ENCODE measurements at regions not wholly inside any gene's neighbourhood (a gene's known extent, or its start where the extent isn't known, plus 50 kb on each side); places are given as distances from the start of the nearest gene placed in this dataset.
A peak's percentile ranks its signal among the peaks of the same experiment; 100 is the strongest.

DNA sequence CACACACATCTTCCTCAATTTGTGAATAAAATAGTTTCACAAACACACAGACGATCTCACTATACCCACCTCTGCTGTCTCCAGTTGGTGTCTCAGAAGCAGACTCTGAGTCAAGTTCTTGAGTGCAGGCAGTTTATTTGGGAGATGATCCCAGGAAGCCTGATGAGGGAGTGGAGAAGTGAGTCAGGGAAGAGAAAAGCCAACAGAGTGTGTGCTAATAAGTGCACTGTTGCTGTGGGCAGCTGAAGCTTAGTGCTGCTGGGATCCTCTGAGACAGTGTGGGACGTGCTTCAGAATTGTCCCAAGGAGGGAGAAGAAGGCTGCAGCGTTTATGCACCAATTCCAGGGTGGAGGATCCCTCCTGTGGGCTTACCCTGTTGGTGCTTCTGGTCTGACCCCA is 423.2 kb upstream of the C16orf82 start:
- no peak overlapping the region for H3K4me3 Mint-ChIP-seq
- TF ChIP-seq CTCF (IDR thresholded peaks at IDR 0.05; ENCODE audit: unreplicated experiment in 3 of 3) = no peak
- no peak overlapping the region for H3K27ac Mint-ChIP-seq
- H3K4me1 Mint-ChIP-seq = no peaks in the 10 kb centered on the region
- H3K27me3 Mint-ChIP-seq (ENCODE audit: low read depth) = peaks cover 8% of the 10 kb centered on the region
- no peaks in the 10 kb centered on the region for H3K9me3 Mint-ChIP-seq
- no peaks in the 10 kb centered on the region for H3K36me3 Mint-ChIP-seq (ENCODE audit: low read depth)

DNA sequence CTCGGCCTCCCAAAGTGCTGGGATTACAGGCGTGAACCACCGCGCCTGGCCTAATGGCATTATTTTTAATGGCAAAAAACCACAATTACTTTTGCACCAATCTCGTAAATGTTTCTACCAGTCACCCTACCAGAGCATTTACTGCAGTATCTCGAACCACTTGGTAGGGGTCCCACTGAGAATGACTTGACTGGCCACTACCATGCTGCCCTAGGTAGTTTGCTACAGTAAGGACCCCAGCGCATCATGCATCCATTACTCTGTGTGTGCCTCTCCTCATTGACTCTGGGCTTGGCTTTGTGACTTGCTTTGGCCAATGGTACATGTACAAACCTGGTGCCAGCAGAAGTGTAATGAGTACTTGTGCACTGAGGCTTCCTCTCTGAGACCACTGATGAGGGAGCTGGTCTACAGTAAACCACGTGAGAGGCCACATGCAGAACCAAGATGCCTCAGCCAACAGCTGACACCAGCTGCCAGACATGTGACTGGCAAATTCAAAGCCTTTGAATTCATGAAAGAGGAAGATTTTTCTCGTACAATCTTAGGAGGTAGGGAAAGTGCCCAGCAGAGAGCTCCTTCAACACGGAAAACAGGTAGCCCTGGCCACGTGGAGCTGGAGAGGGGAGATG is 421.7 kb upstream of the C16orf82 start:
- Mint-ChIP-seq H3K9me3 (no peaks in the 10 kb centered on the region), H3K36me3 (ENCODE audit: low read depth) (no peaks in the 10 kb centered on the region), H3K4me1 (no peaks in the 10 kb centered on the region), H3K27me3 (ENCODE audit: low read depth) (peaks cover 8% of the 10 kb centered on the region), H3K27ac (no peak overlapping the region), H3K4me3 (no peak overlapping the region)
- TF ChIP-seq CTCF (IDR thresholded peaks at IDR 0.05; ENCODE audit: unreplicated experiment in 3 of 3) = no peak

- peak in 2 of 3 experiments; percentile 31 to 38 for TF ChIP-seq CTCF (IDR thresholded peaks at IDR 0.05; ENCODE audit: unreplicated experiment in 3 of 3)
- Mint-ChIP-seq H3K36me3 (ENCODE audit: low read depth) (no peaks in the 10 kb centered on the region), H3K27ac (no peak overlapping the region), H3K9me3 (no peaks in the 10 kb centered on the region), H3K27me3 (ENCODE audit: low read depth) (peaks cover 8% of the 10 kb centered on the region), H3K4me1 (no peaks in the 10 kb centered on the region), H3K4me3 (no peak overlapping the region)
Measured at GRCh38 chr16:26645614-26646013, 421.1 kb upstream of the C16orf82 start.

DNA sequence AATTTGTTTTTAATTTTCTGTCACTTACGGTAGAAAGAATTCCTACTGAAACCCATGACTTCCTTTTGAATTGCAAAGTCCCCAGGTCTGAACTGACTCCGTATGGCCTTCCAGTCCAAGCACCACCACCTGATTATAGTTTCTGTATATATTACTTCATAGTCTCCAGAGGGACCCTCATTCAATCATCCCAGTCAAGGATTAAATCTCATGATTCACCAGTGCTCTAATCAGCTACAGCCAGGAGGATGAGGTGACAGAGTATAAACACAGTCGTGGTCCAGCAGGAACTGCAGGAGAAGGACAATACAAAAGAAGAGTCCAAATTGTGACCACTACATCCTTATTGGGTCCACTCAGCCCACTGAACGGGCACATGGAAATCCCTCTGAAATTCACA is 418.9 kb upstream of the C16orf82 start:
- Mint-ChIP-seq H3K9me3 (no peaks in the 10 kb centered on the region), H3K4me3 (no peak overlapping the region), H3K4me1 (no peaks in the 10 kb centered on the region), H3K36me3 (ENCODE audit: low read depth) (no peaks in the 10 kb centered on the region), H3K27ac (no peak overlapping the region), H3K27me3 (ENCODE audit: low read depth) (peaks cover 15% of the 10 kb centered on the region)
- no peak for TF ChIP-seq CTCF (IDR thresholded peaks at IDR 0.05; ENCODE audit: unreplicated experiment in 3 of 3)

DNA sequence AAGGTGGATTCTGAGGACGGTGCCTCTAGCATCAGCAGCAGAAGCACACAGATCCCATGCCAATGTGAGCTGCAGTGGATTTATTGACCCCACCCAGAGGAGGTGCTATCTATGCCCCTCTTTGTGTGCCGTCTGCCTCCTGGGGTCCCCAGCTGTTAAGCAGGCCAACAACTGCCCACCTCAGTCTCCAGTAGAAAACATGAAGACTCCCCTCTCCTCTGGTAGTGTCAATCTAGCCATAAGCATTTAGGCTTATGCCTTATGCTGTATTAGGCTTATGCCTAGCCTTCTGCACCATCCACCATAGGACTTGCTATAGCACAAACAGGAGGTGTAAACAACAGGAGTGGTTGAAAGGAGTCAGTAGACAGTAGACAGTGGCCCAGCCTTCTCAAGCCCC is 417.9 kb upstream of the C16orf82 start:
- H3K36me3 Mint-ChIP-seq (ENCODE audit: low read depth) = no peaks in the 10 kb centered on the region
- no peaks in the 10 kb centered on the region for H3K4me1 Mint-ChIP-seq
- TF ChIP-seq CTCF (IDR thresholded peaks at IDR 0.05; ENCODE audit: unreplicated experiment in 3 of 3) = no peak
- no peak overlapping the region for H3K4me3 Mint-ChIP-seq
- no peak overlapping the region for H3K27ac Mint-ChIP-seq
- peaks cover 12% of the 10 kb centered on the region for H3K27me3 Mint-ChIP-seq (ENCODE audit: low read depth)
- no peaks in the 10 kb centered on the region for H3K9me3 Mint-ChIP-seq

DNA sequence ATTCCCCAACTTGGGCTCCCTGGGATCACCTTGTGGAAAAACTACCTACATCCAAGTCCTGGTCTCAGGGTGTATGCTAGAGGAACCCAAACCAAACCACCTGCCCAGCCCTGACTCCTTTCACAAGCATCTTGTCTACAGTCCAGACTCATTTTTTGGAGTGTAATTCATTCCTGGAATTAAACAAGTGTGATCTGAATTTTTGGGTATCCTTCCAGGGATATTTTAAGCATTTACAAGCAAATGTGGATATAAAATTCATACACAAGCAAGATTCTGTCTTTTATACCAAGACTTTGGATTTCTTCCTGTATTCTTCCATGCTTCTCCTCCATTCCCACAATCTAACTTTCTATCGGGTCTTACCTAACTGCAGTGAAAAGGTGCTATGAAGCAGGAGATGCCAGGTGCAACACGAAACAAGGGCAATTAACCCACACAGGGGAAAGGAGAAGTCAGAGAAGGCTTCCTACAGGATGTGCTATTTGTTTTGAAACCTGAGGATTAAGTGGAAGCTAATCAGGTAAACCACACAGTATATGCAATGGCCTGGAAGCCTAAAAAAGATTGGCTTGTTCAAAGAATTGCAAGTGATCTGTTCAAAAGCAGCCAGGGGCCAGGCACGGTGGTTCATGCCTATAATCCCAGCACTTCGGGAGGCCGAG is 417.2 kb upstream of the C16orf82 start:
- Mint-ChIP-seq H3K9me3 (no peaks in the 10 kb centered on the region), H3K36me3 (ENCODE audit: low read depth) (no peaks in the 10 kb centered on the region), H3K4me1 (no peaks in the 10 kb centered on the region), H3K27me3 (ENCODE audit: low read depth) (peaks cover 7% of the 10 kb centered on the region), H3K4me3 (no peak overlapping the region), H3K27ac (no peak overlapping the region)
- no peak for TF ChIP-seq CTCF (IDR thresholded peaks at IDR 0.05; ENCODE audit: unreplicated experiment in 3 of 3)
